ENCODE measurements at regions not wholly inside any gene's neighbourhood (a gene's known extent, or its start where the extent isn't known, plus 50 kb on each side); places are given as distances from the start of the nearest gene placed in this dataset.
A peak's percentile ranks its signal among the peaks of the same experiment; 100 is the strongest.

- 0 out of 2 replicates have a peak, but pooled peaks have one; percentile 45 for TF ChIP-seq ZBTB33 (IDR thresholded peaks at IDR 0.05; ENCODE audit: borderline replicate concordance, low read depth)
- TF ChIP-seq, protein P1, sequence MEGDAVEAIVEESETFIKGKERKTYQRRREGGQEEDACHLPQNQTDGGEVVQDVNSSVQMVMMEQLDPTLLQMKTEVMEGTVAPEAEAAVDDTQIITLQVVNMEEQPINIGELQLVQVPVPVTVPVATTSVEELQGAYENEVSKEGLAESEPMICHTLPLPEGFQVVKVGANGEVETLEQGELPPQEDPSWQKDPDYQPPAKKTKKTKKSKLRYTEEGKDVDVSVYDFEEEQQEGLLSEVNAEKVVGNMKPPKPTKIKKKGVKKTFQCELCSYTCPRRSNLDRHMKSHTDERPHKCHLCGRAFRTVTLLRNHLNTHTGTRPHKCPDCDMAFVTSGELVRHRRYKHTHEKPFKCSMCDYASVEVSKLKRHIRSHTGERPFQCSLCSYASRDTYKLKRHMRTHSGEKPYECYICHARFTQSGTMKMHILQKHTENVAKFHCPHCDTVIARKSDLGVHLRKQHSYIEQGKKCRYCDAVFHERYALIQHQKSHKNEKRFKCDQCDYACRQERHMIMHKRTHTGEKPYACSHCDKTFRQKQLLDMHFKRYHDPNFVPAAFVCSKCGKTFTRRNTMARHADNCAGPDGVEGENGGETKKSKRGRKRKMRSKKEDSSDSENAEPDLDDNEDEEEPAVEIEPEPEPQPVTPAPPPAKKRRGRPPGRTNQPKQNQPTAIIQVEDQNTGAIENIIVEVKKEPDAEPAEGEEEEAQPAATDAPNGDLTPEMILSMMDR (IDR thresholded peaks at IDR 0.05): no peak
- TF ChIP-seq TEAD4 (IDR thresholded peaks at IDR 0.05; ENCODE audit: borderline replicate concordance, insufficient read depth): peak; percentile 21; the same call in 1 of the 2 replicates
- TF ChIP-seq NFIC (IDR thresholded peaks at IDR 0.05; ENCODE audit: borderline replicate concordance): peak; percentile 81
- TF ChIP-seq, protein P2, sequence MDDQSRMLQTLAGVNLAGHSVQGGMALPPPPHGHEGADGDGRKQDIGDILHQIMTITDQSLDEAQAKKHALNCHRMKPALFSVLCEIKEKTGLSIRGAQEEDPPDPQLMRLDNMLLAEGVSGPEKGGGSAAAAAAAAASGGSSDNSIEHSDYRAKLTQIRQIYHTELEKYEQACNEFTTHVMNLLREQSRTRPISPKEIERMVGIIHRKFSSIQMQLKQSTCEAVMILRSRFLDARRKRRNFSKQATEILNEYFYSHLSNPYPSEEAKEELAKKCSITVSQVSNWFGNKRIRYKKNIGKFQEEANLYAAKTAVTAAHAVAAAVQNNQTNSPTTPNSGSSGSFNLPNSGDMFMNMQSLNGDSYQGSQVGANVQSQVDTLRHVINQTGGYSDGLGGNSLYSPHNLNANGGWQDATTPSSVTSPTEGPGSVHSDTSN (IDR thresholded peaks at IDR 0.05): peak; percentile 63
- TF ChIP-seq TCF12 (IDR thresholded peaks at IDR 0.05): peak; percentile 90
- TF ChIP-seq, protein P3, sequence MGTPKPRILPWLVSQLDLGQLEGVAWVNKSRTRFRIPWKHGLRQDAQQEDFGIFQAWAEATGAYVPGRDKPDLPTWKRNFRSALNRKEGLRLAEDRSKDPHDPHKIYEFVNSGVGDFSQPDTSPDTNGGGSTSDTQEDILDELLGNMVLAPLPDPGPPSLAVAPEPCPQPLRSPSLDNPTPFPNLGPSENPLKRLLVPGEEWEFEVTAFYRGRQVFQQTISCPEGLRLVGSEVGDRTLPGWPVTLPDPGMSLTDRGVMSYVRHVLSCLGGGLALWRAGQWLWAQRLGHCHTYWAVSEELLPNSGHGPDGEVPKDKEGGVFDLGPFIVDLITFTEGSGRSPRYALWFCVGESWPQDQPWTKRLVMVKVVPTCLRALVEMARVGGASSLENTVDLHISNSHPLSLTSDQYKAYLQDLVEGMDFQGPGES (IDR thresholded peaks at IDR 0.05; ENCODE audit: low read depth, low read length): no peak
These were observed 70.6 kb downstream of the COPS8 start (continued) for GRCh38 chr2:237156031-237156856.

DNA sequence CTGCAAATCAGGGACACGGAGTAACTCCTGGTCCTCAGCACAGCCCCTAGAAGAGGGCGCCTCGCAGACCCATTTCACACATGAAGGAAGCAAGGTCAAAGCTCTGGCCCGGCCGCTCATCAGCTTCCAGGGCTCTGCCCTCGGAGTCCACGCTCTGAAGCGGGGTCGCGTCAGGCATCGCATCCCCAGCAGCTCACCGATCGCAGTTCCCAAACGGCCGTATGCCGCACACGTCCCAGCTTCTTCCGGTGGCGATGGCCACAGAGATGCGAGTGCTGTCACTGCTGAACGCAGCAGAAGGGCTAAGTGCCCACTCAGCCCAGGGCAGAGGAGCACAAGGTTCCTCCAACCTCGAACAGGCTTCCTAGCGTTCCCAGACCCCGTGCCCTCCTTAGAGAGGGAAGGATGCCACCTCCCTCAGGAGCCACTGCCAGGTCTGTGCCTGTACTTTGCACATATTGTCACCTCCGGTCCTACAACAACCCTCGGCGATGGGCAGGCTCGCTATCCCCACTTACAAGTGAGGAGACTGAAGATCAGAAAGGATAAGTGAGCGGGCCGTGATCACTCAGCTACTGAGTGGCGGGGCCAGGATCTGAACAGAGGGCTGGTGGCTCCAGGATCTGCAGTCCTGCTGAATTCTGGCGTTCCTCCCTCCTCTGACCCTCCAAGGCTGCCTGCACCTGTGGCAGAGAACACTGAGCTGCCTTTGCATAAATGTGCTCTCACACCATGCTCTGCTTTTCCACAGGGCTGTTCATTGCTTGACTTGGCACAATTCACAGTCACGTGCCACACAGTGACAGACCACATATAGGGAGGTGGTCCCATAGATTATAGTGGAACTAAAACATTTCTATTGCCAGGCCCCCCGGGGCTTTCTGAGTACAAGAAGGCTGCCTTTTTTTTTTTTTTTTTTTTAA lies 71.4 kb downstream of the COPS8 start:
- peak overlapping the region in 1 of 2 experiments; percentile 92; a peak in 2 of 4 replicates for H3K27ac ChIP-seq (ENCODE audit: low read depth in 2 of 2, low read length in 1 of 2)
- ChIA-PET CTCF (interaction anchor here (0.7 to 2.4 kb wide), 7 partner anchors 8 to 416 kb away, joined by 3 to 11 read pairs (median 5); no protein-coding TSS in a partner anchor), POLR2A (no interaction called here)
- no peak for DNase-seq
- WGBS (ENCODE audit: low lambda C conversion rate): 60% methylated on average over 3 of the region's 34 CpGs
- H3K4me1 ChIP-seq (ENCODE audit: control insufficient read depth in 1 of 2, insufficient read depth in 2 of 2, low read depth in 1 of 2, low read length in 1 of 2): peaks cover 23 to 24% of the 10 kb centered on the region in 2 experiments; a peak in 3 of 4 replicates
- H3K9me3 ChIP-seq: no peaks in the 10 kb centered on the region
- H3K4me2 ChIP-seq: peak overlapping the region; percentile 58
- peaks cover 31% of the 10 kb centered on the region for H3F3A ChIP-seq (replicated peaks; ENCODE audit: insufficient read depth)
- peak overlapping the region; percentile 61; the same call in 1 of the 2 replicates for H3K9ac ChIP-seq
- no peak overlapping the region for H3K4me3 ChIP-seq (ENCODE audit: low read depth in 2 of 2, low read length in 1 of 2)
- H4K20me1 ChIP-seq (ENCODE audit: insufficient read depth): no peaks in the 10 kb centered on the region
- no peaks in the 10 kb centered on the region for H3K36me3 ChIP-seq (replicated peaks in 1 of 2; ENCODE audit: control insufficient read depth in 1 of 2, insufficient read depth in 2 of 2, low read length in 1 of 2)
- H3K9me2 ChIP-seq: no peaks in the 10 kb centered on the region
- no peaks in the 10 kb centered on the region for H3K27me3 ChIP-seq (ENCODE audit: insufficient read depth)
- H2AFZ ChIP-seq (ENCODE audit: low read depth): no peak overlapping the region
- no peaks in the 10 kb centered on the region for H3K79me2 ChIP-seq (ENCODE audit: insufficient read depth)
- TF ChIP-seq, protein P4, sequence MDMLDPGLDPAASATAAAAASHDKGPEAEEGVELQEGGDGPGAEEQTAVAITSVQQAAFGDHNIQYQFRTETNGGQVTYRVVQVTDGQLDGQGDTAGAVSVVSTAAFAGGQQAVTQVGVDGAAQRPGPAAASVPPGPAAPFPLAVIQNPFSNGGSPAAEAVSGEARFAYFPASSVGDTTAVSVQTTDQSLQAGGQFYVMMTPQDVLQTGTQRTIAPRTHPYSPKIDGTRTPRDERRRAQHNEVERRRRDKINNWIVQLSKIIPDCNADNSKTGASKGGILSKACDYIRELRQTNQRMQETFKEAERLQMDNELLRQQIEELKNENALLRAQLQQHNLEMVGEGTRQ (IDR thresholded peaks at IDR 0.05; ENCODE audit: borderline replicate concordance, low read depth, low read length): no peak
- TF ChIP-seq FOXJ3 (CRISPR knock-in tag; IDR thresholded peaks at IDR 0.05): no peak
- TF ChIP-seq NRF1 (IDR thresholded peaks at IDR 0.05; ENCODE audit: low read depth, low read length): no peak
- no peak for TF ChIP-seq GABPA (IDR thresholded peaks at IDR 0.05; ENCODE audit: low read depth)
- TF ChIP-seq, protein P5, sequence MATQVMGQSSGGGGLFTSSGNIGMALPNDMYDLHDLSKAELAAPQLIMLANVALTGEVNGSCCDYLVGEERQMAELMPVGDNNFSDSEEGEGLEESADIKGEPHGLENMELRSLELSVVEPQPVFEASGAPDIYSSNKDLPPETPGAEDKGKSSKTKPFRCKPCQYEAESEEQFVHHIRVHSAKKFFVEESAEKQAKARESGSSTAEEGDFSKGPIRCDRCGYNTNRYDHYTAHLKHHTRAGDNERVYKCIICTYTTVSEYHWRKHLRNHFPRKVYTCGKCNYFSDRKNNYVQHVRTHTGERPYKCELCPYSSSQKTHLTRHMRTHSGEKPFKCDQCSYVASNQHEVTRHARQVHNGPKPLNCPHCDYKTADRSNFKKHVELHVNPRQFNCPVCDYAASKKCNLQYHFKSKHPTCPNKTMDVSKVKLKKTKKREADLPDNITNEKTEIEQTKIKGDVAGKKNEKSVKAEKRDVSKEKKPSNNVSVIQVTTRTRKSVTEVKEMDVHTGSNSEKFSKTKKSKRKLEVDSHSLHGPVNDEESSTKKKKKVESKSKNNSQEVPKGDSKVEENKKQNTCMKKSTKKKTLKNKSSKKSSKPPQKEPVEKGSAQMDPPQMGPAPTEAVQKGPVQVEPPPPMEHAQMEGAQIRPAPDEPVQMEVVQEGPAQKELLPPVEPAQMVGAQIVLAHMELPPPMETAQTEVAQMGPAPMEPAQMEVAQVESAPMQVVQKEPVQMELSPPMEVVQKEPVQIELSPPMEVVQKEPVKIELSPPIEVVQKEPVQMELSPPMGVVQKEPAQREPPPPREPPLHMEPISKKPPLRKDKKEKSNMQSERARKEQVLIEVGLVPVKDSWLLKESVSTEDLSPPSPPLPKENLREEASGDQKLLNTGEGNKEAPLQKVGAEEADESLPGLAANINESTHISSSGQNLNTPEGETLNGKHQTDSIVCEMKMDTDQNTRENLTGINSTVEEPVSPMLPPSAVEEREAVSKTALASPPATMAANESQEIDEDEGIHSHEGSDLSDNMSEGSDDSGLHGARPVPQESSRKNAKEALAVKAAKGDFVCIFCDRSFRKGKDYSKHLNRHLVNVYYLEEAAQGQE (IDR thresholded peaks at IDR 0.05; ENCODE audit: low read depth, low read length): no peak
- no peak for TF ChIP-seq MEF2A (IDR thresholded peaks at IDR 0.05; ENCODE audit: borderline replicate concordance, low read depth)
- no peak for TF ChIP-seq RCOR1 (IDR thresholded peaks at IDR 0.05; ENCODE audit: low read length)
- no peak for TF ChIP-seq FOSL2 (IDR thresholded peaks at IDR 0.05; ENCODE audit: borderline replicate concordance, low read depth)
- no peak for TF ChIP-seq ELF1 (IDR thresholded peaks at IDR 0.05)
- TF ChIP-seq YY1 (IDR thresholded peaks at IDR 0.05; ENCODE audit: low read depth): no peak
